SK-N-SH (cell line): ENCODE measurements at regions not wholly inside any gene's neighbourhood (a gene's known extent, or its start where the extent isn't known, plus 50 kb on each side); places are given as distances from the start of the nearest gene placed in this dataset.

Experiments used
- CTCF ChIA-PET: fragments of 300-600, 350-600 bp; formaldehyde crosslinking; extraction: SDS; loops from one replicate; lab custom pipeline; 2021; lab: Yijun Ruan, JAX
- POLR2A ChIA-PET: fragments of 350-600 bp; sonication (Branson Sonifier 250); formaldehyde crosslinking; extraction: SDS; loops from one replicate; lab custom pipeline; 2020; ENCODE audit warnings: antibody characterized with exemption, inconsistent platforms; lab: Yijun Ruan, JAX
- DNase-seq: peaks from one replicate; pipeline ENCODE4 v3.0.0; 2012
- H2AFZ ChIP-seq: fragments of 200-600 bp; sonication (generic); 2 replicates; pipeline ENCODE4 v1.8.1; 2016; ENCODE audit warnings: antibody characterized with exemption, mild to moderate bottlenecking, low read depth
- H3F3A ChIP-seq: fragments of 200-600 bp; sonication (generic); replicated peaks from 2 replicates; pipeline ENCODE3; 2016; ENCODE audit warnings: antibody characterized with exemption, mild to moderate bottlenecking; ENCODE audit not compliant: insufficient read depth
- H3K27ac ChIP-seq, 2 experiments: fragments of 200-500 bp in 1 of 2; fragments of 200-600 bp in 1 of 2; sonication (Bioruptor generic) in 1 of 2; sonication (generic), shearing (Covaris generic) in 1 of 2; 2 replicates each; pipeline versions ENCODE4 v1.5.1 to v1.6.1; 2014 to 2016; ENCODE audit warnings: low read depth in 2 of 2, inconsistent platforms in 1 of 2, low read length in 1 of 2, mild to moderate bottlenecking in 1 of 2, mixed read lengths in 1 of 2
- H3K27me3 ChIP-seq: fragments of 200-600 bp; sonication (generic), shearing (Covaris generic); 2 replicates; pipeline ENCODE4 v1.6.1; 2016; ENCODE audit warnings: mixed run types; ENCODE audit not compliant: insufficient read depth
- H3K36me3 ChIP-seq, 2 experiments: fragments of 200-500 bp in 1 of 2; fragments of 200-600 bp in 1 of 2; sonication (Bioruptor generic) in 1 of 2; sonication (generic) in 1 of 2; replicated peaks in 1 of 2; 2 replicates each; pipeline versions ENCODE3 to v1.5.1; 2014 to 2016; ENCODE audit warnings: low read length in 1 of 2, mild to moderate bottlenecking in 1 of 2; ENCODE audit not compliant: insufficient read depth in 2 of 2, control insufficient read depth in 1 of 2
- H3K4me1 ChIP-seq, 2 experiments: fragments of 200-500 bp in 1 of 2; fragments of 200-600 bp in 1 of 2; sonication (Bioruptor generic) in 1 of 2; sonication (generic), shearing (Covaris generic) in 1 of 2; 2 replicates each; pipeline versions ENCODE4 v1.5.1 to v1.6.1; 2014 to 2016; ENCODE audit warnings: low read depth in 1 of 2, low read length in 1 of 2, mixed run types in 1 of 2; ENCODE audit not compliant: insufficient read depth in 2 of 2, control insufficient read depth in 1 of 2
- H3K4me2 ChIP-seq: fragments of 200-600 bp; sonication (generic), shearing (Covaris generic); 2 replicates; pipeline ENCODE4 v1.6.1; 2017; ENCODE audit warnings: mixed run types
- H3K4me3 ChIP-seq, 2 experiments: fragments of 200-500 bp in 1 of 2; fragments of 200-600 bp in 1 of 2; sonication (Bioruptor generic) in 1 of 2; sonication (generic), shearing (Covaris generic) in 1 of 2; 2 replicates each; pipeline versions ENCODE4 v1.5.1 to v1.8.1; 2014 to 2016; ENCODE audit warnings: low read depth in 2 of 2, inconsistent platforms in 1 of 2, low read length in 1 of 2, mild to moderate bottlenecking in 1 of 2, mixed read lengths in 1 of 2, moderate library complexity in 1 of 2
- H3K79me2 ChIP-seq: fragments of 200-600 bp; sonication (generic); 2 replicates; pipeline ENCODE4 v1.8.1; 2017; ENCODE audit warnings: mild to moderate bottlenecking; ENCODE audit not compliant: insufficient read depth
- H3K9ac ChIP-seq: fragments of 200-600 bp; sonication (generic); 2 replicates; pipeline ENCODE4 v1.6.1; 2017; ENCODE audit warnings: mixed run types
- H3K9me2 ChIP-seq: fragments of 200-600 bp; sonication (generic); 2 replicates; pipeline ENCODE4 v1.6.1; 2017; ENCODE audit warnings: mixed run types
- H3K9me3 ChIP-seq: fragments of 200-600 bp; sonication (generic); 2 replicates; pipeline ENCODE4 v1.6.1; 2017; ENCODE audit warnings: mixed run types, mild to moderate bottlenecking, moderate library complexity
- H4K20me1 ChIP-seq: fragments of 200-600 bp; sonication (generic); 2 replicates; pipeline ENCODE4 v1.6.1; 2017; ENCODE audit warnings: mild to moderate bottlenecking, mixed run types; ENCODE audit not compliant: insufficient read depth
- CHD2 ChIP-seq: fragments of 150-350 bp; IDR thresholded peaks from 2 replicates; pipeline ENCODE4 v1.6.1; 2018; ENCODE audit warnings: low read length; ENCODE audit not compliant: partially characterized antibody
- EP300 ChIP-seq, 2 experiments: IDR thresholded peaks; 2 replicates each; pipeline versions ENCODE4 v1.4.0 to v1.6.1; 2012; ENCODE audit warnings: borderline replicate concordance in 1 of 2, low read depth in 1 of 2, low read length in 1 of 2
- EZH2phosphoT487 ChIP-seq: fragments of 200-600 bp; sonication (generic); IDR thresholded peaks from 2 replicates; pipeline ENCODE4 v1.6.1; 2017; ENCODE audit warnings: low read depth, mixed run types, mild to moderate bottlenecking, antibody characterized with exemption, moderate library complexity, borderline replicate concordance
- FOXM1 ChIP-seq: IDR thresholded peaks from 2 replicates; pipeline ENCODE4 v1.4.0; 2012; ENCODE audit warnings: low read depth, mild to moderate bottlenecking
- GABPA ChIP-seq: IDR thresholded peaks from 2 replicates; pipeline ENCODE4 v1.4.0; 2012; ENCODE audit warnings: low read depth, mild to moderate bottlenecking
- NFIC ChIP-seq: IDR thresholded peaks from 2 replicates; pipeline ENCODE4 v1.4.0; 2012; ENCODE audit warnings: borderline replicate concordance
- NRF1 ChIP-seq: IDR thresholded peaks from 2 replicates; pipeline ENCODE4 v1.6.1; 2012; ENCODE audit warnings: low read depth, mild to moderate bottlenecking, low read length
- POLR2AphosphoS5 ChIP-seq: IDR thresholded peaks from 2 replicates; pipeline ENCODE4 v1.6.1; 2012; ENCODE audit warnings: low read depth, low read length
- RAD21 ChIP-seq: IDR thresholded peaks from 2 replicates; pipeline ENCODE4 v1.6.1; 2012; ENCODE audit warnings: mild to moderate bottlenecking, low read length
- RCOR1 ChIP-seq: fragments of 150-350 bp; IDR thresholded peaks from 2 replicates; pipeline ENCODE4 v1.6.1; 2017; ENCODE audit warnings: antibody characterized with exemption, low read length
- SIN3A ChIP-seq: IDR thresholded peaks from 2 replicates; pipeline ENCODE4 v1.6.1; 2012; ENCODE audit warnings: low read depth, mild to moderate bottlenecking, low read length, moderate library complexity, borderline replicate concordance
- SMC3 ChIP-seq: IDR thresholded peaks from 2 replicates; pipeline ENCODE4 v1.6.1; 2012; ENCODE audit warnings: low read depth, low read length, improper control_type of control experiment
- WGBS: methylation state at CpG from one replicate; pipeline ENCODE4 v1.1.6; 2017; ENCODE audit warnings: low lambda C conversion rate; 5-methylcytosine and 5-hydroxymethylcytosine counted together
- TF ChIP-seq, protein P1 (sequence below): IDR thresholded peaks from 2 replicates; pipeline ENCODE4 v1.4.0; 2012; ENCODE audit warnings: low read depth, borderline replicate concordance
- TF ChIP-seq, protein P2 (sequence below): IDR thresholded peaks from 2 replicates; pipeline ENCODE4 v1.4.0; 2012; ENCODE audit warnings: low read depth
- TF ChIP-seq, protein P3 (sequence below): fragments of 150-350 bp; IDR thresholded peaks from 2 replicates; pipeline ENCODE4 v1.6.1; 2016; ENCODE audit warnings: mild to moderate bottlenecking, low read depth, low read length

DNA sequence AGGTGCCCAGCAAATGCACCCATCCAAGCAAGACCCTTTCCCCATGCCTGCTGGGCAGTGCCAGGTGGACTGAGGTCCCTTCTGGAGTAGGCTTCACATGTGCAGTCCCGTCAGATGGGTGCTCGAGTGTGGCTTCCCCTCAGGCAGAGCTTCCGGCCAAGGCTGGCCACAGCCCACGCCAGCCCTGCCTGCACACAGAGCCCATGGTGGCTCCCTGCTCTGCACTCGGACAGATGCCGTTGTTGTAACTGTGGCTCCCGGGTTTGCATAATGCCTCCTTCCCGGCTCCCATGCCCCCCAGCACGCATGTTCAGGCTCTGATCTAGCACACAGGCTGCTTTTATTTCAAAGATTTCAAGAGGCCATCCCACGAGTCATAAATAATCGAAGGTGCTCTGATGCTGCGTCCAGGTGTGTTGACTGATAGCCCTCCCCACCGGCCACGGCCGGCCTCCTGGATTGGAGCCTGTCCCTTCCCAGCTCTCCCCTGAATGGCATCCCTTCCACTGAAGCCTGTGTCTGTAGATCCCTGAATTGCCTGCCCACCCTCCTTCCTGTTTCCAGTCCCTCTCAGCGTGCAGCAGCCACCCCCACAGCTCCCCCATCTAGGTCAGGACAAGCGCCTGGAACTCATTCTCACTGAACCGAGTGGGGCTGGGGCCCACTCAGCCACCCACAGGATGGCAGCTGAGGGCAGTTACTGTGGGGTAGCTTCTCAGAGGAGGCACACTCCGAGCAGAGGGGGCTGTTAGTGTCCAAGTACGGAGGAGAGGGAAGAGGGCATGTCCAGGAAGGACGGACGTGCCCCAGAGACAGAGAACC, 100.0 kb upstream of the LINGO1 start:
- no peak for DNase-seq
- peaks cover 0 to 4% of the 10 kb centered on the region in 2 experiments; a peak in 1 of 4 replicates for H3K4me1 ChIP-seq
- H3K36me3 ChIP-seq: no peaks in the 10 kb centered on the region
- CTCF ChIA-PET: interaction anchor here (0.6 to 2.0 kb wide), 4 partner anchors 15 to 370 kb away, joined by 3 to 8 read pairs (median 4); no protein-coding TSS in a partner anchor
- H3K4me3 ChIP-seq: no peak overlapping the region
- no peaks in the 10 kb centered on the region for H3K9me2 ChIP-seq
- H3K27me3 ChIP-seq: peaks cover 19% of the 10 kb centered on the region; the same call in 1 of the 2 replicates
- 55% methylated on average over 16 of the region's 22 CpGs for whole genome bisulfite sequencing
- no peak overlapping the region for H3K4me2 ChIP-seq
- H3K79me2 ChIP-seq: no peaks in the 10 kb centered on the region
- H2AFZ ChIP-seq: no peak overlapping the region
- TF ChIP-seq, protein P1, sequence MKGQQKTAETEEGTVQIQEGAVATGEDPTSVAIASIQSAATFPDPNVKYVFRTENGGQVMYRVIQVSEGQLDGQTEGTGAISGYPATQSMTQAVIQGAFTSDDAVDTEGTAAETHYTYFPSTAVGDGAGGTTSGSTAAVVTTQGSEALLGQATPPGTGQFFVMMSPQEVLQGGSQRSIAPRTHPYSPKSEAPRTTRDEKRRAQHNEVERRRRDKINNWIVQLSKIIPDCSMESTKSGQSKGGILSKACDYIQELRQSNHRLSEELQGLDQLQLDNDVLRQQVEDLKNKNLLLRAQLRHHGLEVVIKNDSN: no peak
- TF ChIP-seq RCOR1: no peak
- TF ChIP-seq GABPA: no peak
- TF ChIP-seq FOXM1: no peak
- TF ChIP-seq NFIC: no peak
- TF ChIP-seq EP300 (IDR thresholded peaks at IDR 0.05; ENCODE audit: borderline replicate concordance in 1 of 2, low read depth in 1 of 2, low read length in 1 of 2): no peak
- no peak for TF ChIP-seq POLR2AphosphoS5
- TF ChIP-seq, protein P2, sequence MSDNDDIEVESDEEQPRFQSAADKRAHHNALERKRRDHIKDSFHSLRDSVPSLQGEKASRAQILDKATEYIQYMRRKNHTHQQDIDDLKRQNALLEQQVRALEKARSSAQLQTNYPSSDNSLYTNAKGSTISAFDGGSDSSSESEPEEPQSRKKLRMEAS: no peak
- TF ChIP-seq NRF1: no peak
- TF ChIP-seq, all 33 proteins: peak for 0
- no peaks in the 10 kb centered on the region for H3F3A ChIP-seq
- no peak overlapping the region for H3K27ac ChIP-seq
- H3K9me3 ChIP-seq: no peaks in the 10 kb centered on the region
- no peaks in the 10 kb centered on the region for H4K20me1 ChIP-seq
- no peak overlapping the region for H3K9ac ChIP-seq
- POLR2A ChIA-PET: interaction anchor here (0.7 kb wide), 1 partner anchor 43 kb away, joined by 3 read pairs; no protein-coding TSS in a partner anchor

DNA sequence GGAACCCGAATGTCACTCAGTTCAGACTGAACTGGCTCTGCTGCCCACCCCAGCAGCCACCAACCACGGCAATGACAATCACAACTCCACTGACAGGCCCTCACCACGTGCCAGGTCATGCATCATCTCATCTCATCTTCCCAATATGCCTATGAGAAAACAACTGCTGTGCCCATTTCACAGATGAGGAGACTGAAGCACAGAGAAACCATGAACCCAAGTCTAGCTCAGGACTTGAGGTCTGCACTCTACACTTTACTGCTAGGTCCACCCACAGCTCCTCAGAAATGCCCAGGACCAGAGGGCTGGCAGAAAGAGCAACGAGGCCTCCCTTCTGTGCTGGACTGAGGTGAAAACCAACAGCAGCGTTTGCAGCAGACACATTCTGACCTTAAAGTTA, 99.2 kb upstream of the LINGO1 start:
- Histone ChIP-seq H3K4me2 (no peak overlapping the region), H3K36me3 (no peaks in the 10 kb centered on the region), H3K27ac (no peak overlapping the region), H3K4me3 (no peak overlapping the region), H3F3A (no peaks in the 10 kb centered on the region), H3K9me3 (no peaks in the 10 kb centered on the region), H3K79me2 (no peaks in the 10 kb centered on the region), H3K27me3 (peaks cover 19% of the 10 kb centered on the region; the same call in 1 of the 2 replicates), H2AFZ (no peak overlapping the region), H3K9ac (no peak overlapping the region), H4K20me1 (no peaks in the 10 kb centered on the region), H3K9me2 (no peaks in the 10 kb centered on the region), H3K4me1 (peaks cover 0 to 5% of the 10 kb centered on the region in 2 experiments; a peak in 1 of 4 replicates)
- DNase-seq: no peak
- ChIA-PET CTCF (interaction anchor here (0.9 to 1.4 kb wide), 2 partner anchors 14 to 90 kb away, joined by 3 to 4 read pairs; no protein-coding TSS in a partner anchor), POLR2A (no interaction called here)
- 25% methylated on average over 5 of the region's 5 CpGs for WGBS
- TF ChIP-seq RAD21 (no peak), CHD2 (no peak), SMC3 (no peak), SIN3A (no peak), EZH2phosphoT487 (no peak)
- TF ChIP-seq, protein P1: no peak
- TF ChIP-seq, protein P3, sequence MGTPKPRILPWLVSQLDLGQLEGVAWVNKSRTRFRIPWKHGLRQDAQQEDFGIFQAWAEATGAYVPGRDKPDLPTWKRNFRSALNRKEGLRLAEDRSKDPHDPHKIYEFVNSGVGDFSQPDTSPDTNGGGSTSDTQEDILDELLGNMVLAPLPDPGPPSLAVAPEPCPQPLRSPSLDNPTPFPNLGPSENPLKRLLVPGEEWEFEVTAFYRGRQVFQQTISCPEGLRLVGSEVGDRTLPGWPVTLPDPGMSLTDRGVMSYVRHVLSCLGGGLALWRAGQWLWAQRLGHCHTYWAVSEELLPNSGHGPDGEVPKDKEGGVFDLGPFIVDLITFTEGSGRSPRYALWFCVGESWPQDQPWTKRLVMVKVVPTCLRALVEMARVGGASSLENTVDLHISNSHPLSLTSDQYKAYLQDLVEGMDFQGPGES: no peak
